GM19372 (cell line): ENCODE measurements at regions not wholly inside any gene's neighbourhood (a gene's known extent, or its start where the extent isn't known, plus 50 kb on each side); places are given as distances from the start of the nearest gene placed in this dataset.
"Not testable (repeated sequence)": the region's sequence is repeated elsewhere in the genome, so short reads cannot be mapped to it uniquely, and the experiment has no call there.

Source experiments
- ATAC-seq: cut with Tn5 transposase; IDR thresholded peaks from one replicate; pipeline ENCODE4 v1.9.1; 2021; ENCODE audit warnings: mild to moderate bottlenecking, low read depth, moderate library complexity; ENCODE audit not compliant: unreplicated experiment

DNA sequence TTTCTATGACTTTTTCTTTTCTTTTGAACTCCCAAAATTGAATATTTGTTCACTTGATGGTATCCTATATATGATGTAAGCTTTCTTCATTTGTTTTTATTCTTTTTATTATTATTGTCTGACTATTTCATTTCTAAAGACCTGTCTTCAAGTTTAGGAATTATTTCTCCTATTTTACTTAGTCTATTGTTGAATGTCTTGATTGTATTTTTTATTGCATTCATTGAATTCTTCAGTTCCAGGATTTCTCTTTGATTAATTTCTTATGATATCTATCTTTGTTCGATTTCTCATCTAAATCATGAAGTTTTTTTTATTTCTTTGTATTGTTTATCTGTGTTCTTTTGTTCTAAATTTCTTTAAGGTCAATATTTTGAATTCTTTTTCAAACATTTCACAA is 238.8 kb downstream of the TTC6 start:
- ATAC-seq, result no peak

DNA sequence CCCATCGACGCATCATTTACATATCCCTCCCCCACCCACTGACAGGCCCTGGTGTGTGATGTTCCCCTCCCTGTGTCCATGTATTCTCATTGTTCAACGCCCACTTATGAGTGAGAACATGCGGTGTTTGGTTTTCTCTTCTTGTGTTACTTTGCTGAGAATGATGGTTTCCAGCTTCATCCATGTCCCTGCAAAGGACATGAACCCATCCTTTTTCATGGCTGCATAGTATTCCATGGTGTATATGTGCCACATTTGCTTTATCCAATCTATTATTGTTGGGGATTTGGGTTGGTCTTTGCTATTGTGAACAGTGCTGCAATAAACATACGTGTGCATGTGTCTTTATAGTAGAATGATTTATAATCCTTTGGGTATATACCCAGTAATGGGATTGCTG is 243.3 kb downstream of the TTC6 start:
- ATAC-seq, result not testable (repeated sequence)

DNA sequence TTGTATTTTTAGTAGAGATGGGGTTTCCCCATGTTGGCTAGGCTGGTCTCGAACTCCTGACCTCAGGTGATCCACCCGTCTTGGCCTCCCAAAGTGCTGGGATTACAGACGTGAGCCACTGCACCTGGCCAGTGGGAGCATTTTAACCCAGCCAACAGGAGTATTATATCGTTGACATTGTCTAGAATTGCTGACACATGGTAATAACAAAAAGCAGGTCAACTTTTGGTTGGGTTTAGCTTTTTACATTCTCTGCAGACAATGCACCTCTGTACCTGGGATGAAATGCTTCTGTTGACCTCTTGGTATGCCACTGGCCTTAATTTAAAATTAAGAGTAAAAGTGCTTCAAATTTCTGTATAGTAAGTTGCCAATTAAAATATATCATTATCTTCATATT is 245.6 kb downstream of the TTC6 start:
- ATAC-seq, result not testable (repeated sequence)

DNA sequence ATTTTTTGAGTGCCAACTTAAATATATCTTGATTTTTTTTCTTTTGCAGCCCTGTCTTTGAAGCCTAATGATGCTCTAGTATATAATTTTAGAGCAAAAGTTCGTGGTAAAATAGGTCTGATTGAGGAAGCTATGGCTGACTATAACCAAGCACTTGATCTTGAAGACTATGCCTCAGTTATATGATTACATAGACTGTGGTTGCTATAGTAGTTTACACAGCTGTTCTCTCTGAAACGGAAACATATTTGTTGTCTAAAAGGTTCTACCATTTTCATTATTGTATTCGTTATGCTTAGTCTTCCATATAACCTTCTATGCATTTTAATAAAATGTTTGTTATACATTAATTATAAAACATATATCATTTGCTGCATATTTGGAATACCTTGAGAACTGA is 246.7 kb downstream of the TTC6 start:
- no peak for ATAC-seq

DNA sequence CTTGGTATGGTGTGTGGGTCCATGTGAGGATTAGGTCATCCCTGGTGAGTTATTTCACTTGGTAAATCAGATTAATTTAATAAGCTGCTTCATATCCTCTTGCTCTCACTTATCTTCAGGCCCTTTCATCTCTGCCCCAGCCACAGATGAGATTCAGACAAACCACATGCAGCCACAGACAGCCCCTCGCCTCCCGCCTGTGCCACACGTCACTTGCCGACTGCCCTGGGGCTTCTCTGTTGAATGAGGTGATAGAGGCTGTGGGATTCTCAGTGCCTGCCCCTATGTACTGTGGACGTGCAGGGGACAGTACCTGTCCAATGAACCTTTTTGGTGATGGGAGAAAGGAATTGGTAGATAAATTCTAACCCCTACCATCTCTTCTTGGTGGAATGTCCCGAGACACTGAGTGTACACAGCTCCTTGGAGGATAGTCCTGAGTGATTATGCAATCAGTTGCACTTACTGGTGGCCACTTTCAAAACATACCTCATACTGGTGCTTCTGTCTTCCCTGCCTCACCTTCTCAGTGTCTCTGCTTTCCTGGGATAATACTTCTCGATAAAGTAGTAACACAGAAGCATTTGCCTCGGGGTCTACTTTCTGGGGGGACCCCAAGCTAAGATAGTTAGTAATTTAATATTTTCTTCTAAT is 248.7 kb downstream of the TTC6 start:
- no peak for ATAC-seq

DNA sequence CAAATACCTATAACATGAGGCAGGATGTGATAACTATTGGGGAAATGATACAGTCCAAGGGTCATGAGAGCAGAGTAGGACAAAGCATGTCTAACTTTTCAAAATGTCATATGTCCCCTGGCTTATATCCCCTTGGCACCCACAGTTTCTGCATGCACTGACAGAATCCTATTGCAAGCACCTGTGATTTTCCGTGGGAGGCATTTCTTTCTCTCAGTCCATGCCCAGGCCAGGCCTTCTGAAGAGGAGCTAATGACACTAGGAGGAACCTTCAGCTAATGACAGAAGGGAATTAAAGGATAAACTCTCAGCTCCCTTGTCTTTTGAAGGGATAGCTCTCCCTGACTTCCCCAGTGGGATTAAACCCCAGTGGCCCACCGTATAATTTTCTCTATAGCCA is 249.2 kb downstream of the TTC6 start:
- no peak for ATAC-seq

DNA sequence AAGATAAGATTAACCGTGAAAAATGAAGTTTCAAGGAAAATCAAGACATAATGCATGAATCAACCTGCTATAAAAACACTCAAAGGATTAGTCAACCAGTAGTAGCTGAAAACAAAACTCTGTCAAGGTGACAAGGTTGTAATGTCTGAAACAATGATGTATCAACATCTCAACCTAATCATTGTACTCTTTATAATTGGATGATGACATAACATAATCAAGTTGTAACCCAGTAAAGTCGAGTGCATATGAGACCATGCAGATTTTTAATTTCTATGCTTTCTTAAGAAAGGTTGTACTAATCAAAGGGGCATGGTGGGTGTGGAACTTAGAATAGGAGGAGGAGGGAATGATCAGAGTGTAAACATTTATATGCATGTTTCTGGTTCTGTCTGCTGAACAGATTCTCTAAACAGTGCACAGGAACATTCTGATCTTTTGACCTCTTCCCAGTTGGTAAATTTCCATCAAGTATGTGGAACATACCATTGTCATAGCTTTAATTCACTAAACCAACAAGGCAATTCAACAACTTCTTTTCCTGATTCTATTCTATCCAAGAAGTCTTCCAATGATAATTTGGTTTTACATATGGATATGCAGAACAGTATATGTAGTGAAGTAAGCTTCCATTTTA is 253.7 kb downstream of the TTC6 start:
- ATAC-seq, result no peak

DNA sequence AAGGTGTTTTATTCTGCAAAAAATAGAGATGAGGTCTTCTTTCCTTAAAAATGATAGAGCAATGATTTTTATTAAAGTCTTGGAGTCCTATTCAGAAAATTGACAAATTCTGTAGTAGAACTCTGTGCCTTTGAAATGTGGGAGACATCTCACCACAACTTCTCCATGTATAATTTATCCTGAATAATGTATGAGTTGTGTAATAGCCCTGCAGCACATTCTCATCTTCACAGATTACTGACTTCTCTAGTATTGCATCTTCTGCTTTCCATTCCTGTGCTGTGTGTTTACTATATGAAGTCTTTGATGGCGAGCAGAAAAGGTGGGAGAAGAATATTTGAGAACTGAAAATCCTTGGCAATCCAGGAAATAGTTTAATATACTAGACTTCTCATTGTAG is 255.6 kb downstream of the TTC6 start:
- ATAC-seq, result no peak

DNA sequence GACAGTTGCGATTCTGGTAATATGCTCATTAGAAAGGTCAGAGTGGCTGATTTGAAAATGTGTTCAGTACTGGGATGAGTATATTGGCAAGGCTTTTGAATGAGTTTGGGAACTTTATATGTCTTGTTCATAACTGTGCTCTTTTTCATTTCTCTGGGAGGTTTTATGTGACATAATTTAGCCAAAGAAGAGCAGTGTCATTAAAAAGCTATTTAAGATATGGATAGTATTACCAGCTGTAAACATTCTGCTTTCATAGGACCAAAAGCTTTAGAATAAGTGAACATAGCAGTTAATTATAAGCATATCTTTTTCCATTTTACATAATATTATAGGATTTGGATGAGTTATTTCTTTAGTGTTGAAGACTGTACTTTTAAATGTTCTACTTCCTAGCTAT is 260.4 kb downstream of the TTC6 start:
- ATAC-seq, result no peak

DNA sequence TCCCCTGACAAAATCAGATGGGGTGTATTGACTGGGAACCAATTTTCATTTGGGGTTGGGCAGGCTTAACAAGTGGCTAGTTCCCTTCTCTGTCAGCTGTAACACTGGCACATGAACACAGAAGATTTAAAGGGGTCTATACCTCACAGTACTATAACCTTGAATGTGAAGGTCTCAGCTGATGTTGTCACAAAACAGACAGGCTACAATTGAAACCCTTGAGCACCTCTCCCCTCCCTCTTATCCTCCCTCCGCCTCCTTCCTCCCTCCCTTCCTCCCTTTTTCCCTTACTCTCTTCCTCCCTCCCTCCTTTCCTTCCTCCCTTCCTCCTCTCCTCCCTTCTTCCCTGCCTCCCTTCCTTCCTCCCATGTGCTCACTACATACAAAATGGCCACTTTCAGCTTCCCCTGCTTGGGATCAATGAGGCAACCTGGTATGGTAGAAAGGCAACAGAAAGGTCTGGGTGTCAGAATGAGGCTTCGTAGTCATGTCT is 262.4 kb downstream of the TTC6 start:
- ATAC-seq, result no peak

DNA sequence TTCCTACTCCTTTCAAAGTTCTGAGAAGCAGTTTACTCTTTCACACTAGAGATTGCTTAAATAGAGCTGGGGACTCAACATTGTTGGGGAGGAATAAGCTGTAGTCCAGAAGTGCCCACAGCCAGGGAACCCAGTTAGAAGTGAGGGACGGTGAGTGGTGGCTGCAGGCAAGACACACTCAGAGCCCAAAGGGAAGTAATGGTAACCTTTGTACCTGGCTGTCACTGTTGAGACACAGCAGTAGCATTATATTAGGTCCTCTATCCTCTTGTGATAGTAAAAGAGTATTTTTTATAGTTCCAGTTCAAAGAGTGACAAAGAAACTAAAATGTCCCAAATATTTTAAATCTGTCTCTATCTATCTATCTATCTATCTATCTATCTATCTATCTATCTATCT is 263.3 kb downstream of the TTC6 start:
- ATAC-seq, result no peak

DNA sequence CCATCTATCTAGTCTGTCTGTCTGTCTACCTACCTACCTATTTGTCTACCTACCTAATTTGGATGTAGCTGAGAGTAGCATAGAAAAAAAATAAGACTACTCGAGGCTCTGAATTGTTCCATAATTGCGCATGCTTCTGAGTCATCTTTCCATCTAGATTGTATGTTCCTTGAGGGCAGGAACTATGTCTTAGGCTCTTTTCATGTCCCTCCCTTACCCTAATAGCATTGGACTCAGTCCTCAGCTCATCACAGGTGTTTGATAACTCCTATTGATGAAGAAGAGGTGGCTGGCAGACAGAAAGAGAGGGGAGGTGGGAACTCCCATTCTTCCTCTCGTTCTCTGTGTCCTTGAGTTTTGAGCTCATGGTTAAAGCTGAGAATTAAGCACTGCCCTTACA is 263.7 kb downstream of the TTC6 start:
- ATAC-seq, result no peak

DNA sequence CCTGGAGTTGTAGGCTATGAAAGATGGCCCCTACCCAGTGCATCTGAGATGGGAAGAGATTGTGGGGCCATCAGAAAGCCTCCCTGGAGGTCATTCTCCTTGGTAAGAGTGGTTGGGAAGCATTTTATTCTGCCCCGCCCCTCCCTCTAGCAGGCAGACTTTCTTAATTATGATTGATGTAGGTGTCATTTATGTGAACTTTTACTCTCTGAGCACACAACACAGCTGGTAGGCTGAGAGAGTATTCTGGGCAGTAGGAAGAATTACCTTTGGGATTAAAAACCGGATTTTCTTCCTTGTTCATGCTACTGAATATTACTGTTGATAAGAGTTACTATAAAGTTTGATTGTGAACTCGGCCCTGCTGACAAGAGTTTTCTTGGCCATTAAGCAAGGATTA is 266.8 kb downstream of the TTC6 start:
- ATAC-seq, result no peak

DNA sequence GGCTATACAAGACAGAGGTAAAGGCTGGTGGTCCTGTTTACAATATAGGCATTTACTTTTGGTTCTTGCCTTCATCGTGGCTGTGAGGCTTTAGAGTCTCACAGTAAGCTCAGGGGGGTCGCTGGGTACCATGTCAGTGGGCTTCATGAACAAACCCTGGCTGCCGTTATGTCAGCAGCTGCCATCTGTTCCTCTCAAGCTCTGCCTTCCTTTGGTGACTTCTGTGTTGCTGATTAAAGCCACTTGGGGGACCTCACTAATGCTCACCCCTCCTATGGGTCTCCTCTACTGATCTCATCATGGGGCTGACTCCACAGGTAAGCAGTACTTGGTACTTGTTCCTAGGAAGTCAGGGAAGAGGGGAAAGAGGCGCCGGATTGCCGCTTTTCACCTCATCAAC is 268.7 kb downstream of the TTC6 start:
- ATAC-seq, result no peak

DNA sequence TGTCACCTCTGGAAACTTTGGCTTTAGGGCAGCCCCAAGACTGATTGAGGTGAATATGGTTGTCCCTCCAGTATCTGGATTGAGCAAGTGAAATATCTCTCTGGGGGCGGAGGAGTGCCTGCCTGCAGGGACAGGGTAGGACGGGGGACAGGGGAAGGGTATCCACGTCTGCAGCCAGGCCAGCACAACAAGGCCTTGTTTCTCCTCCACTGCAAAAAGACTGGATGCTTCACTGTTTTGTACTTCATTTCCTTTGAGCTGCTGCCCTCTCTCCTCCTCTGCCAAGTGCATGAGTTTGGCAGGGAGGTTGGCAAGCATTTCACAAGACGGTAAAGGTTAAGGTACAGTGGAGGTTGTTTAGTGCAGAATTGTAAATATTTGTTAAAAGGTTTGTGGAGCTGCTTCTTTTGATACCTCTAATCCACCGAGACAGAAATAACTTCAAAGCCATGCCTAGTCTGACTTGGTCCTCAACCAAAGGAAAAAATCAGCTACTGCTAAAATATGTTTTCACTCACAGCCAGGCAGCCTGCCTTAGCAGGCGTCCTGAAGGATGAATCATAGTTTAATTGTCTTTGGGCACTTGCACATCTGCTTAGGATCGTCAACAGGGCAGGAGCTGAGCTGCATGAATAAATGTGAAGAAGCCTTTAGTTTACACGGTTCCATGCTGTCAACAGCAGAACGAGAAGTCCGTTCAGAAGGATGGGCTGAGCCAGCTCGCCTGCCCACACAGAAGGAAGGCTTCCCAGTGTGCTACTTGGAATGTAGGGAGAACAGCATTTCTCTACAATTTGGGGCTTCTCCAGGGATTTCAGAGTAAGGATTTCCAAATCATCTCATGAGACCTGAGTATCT is 269.7 kb downstream of the TTC6 start:
- ATAC-seq, result no peak

DNA sequence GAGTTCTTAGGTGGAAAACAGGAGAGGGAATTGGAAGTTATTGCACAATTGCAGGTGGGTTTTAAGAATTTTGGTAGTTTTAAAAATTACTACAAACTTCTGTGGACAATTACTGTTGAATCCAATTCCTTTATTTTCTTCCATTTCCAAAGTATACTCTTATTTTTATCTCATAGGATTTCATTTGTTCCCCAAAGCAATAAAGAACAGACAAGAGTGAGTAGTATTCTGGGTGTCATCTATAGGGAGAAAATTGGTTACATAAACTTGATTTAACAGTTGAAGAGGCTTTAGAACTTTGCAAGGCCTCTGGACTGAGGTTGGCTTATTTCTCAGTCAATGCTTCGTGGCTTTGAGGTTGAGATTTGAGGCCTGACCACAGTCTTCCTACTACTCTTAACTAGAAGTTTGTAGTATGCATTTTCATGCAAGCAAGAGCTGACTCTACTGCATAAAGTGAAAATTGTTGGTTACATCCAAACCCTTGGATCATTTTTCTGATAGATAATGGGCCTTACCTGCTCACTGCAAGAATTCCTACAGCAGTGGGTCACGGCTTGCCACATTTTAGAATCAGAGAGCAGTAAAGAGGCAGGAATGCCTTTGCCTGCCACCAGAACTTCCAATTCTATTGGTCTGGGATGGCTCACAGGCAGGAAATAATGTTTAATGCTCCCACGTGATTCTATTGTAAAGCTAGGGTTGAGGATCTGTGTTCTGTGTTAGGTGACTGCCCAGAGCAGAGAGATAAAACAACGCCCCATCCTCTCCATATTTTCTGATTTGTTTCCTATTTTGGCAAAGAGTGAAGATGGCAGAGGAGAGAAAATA is 270.5 kb downstream of the TTC6 start:
- ATAC-seq, result no peak

DNA sequence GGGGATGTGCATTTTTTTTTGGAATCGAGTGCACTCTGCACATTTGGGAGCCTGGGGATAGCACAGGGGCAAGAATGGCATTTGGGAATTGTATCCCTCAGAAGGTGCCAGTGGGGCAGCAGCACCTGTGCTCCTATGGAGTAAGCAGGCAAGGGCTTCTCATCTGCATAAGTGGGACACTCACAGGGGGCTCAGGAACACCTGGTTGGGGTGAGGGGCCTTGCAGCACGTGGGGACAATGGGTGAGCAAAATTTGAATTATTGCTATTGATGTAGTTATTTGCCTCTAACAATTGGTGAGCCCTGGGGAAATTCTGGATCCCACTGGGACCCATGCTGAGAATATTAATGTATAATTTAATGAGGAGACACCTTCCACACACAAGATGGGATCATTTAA is 274.2 kb downstream of the TTC6 start:
- no peak for ATAC-seq

DNA sequence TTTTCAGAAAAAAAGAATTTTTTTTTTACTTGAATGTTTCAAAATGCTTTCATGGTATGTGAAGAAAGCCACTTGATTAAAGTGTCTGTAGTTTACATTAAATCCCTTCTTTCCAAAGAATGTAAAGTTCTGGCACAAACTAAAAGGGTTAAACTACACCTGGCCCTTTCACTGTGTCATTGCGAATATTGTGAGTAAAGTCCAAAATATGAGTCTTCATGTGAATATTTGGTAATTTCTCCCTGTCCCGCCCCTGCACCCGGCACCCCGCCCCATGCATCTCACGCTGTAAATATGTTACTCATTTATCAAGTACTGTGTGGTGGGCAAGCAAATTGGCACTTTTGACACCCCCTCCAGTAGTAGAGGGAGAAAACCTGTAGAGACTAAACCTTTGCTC is 274.7 kb downstream of the TTC6 start:
- ATAC-seq, result no peak

DNA sequence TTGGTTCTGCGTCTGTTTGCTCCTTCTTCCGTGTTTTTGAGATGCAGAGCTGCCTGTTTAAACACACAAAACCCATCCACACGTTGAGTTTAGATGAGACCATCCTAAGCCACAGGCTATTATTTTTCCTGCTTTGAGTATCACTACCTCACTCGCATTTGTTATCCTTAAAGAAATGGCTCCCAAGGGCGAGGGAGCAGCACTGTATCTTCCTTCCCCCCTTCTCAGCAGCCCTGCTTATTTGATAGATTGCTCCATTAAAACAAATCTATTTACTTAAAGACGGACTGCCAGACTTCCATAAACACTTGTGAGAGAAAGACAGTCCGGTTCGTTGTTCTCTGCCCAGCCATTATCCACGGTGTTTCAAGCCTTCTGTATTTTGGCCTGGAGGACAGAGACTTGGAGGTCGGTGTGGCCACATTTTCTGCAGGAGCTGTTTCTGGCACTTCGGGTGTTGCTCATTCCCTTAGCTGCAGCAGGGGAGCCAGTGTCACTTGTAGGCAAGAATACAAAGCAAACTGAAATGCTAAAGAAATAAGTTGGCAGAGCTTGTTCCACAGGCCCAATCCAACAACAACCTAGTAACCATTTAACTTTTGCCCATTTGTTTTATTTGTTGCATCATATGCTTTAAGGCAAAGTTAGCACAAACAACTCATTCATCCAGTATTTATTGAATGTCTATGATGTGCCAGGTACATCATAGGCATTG is 275.4 kb downstream of the TTC6 start:
- no peak for ATAC-seq

DNA sequence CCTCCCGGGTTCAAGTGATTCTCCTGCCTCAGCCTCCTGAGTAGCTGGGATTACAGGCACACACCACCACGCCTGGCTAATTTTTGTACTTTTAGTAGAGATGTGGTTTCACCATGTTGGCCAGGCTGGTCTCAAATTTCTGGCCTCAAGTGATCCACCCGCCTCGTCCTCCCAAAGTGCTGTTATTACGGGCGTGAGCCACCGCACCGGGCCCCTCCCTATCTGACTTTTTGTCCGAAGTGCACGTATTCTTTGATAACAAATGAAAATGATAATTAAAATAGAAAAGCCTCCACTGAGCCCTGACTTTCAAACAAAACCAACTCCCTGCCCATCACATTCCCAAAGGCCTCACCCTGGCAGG is 278.6 kb downstream of the TTC6 start:
- ATAC-seq, result not testable (repeated sequence)
